A673 (cell line): ENCODE measurements at regions not wholly inside any gene's neighbourhood (a gene's known extent, or its start where the extent isn't known, plus 50 kb on each side); places are given as distances from the start of the nearest gene placed in this dataset.

Experiments used
- CTCF ChIP-seq: fragments of 300-800, 200-600 bp; sonication (generic); conservative IDR thresholded peaks from 2 replicates; pipeline ENCODE4 v1.5.1; 2017; ENCODE audit warnings: low read depth, mild to moderate bottlenecking, antibody characterized with exemption, low read length, moderate library complexity, mixed read lengths
- EZH2 ChIP-seq: fragments of 200-600 bp; sonication (generic); IDR thresholded peaks from 2 replicates; pipeline ENCODE4 v1.6.1; 2017; ENCODE audit warnings: borderline replicate concordance, low read depth, mild to moderate bottlenecking, mixed read lengths, antibody characterized with exemption, low read length; ENCODE audit not compliant: poor library complexity, severe bottlenecking

DNA sequence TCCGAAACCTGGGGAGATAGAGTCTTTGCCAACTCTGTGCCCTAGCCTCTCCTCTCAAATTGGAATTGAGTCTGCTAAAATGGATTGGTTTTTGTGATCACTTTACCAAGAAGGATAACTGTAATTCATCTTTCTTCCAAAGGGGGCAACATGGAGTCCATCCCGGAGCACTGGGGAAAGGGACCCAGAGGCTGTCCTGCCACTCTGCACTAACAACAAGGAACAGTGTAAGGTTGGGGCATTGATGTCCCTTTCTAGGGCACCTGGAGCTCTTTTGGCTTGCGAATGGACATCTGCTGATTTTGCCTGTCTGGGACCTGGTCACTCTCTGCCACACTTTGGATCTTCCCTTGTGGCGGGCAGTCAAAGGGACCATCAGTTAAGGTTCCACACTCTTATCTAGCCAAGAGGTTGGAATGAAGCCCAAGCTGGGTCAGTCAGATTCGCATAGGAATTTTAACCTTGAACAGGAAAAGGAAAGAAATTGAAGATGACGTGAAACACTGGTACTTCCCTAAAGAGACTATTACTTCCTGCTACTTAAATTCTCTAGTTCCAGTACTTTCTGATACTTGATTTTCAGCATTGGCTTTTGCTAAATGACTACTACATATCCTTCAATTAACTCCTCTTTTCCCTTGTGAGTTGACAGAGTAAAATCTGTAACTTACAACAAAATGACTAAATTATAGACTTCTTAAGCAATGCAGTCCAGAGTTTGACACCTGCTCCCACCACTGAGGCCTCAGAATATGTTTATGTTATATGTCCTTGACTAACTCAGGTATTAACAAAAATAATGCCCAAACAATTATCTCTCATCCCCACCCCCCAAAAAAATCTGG is 64.7 kb upstream of the KLF7 start:
- peak; percentile 62 for TF ChIP-seq CTCF
- no peak for TF ChIP-seq EZH2
